HepG2 (cell line): ENCODE measurements at regions not wholly inside any gene's neighbourhood (a gene's known extent, or its start where the extent isn't known, plus 50 kb on each side); places are given as distances from the start of the nearest gene placed in this dataset.

ENCODE experiments used
- BCLAF1 ChIP-seq: fragments of 450-650 bp; IDR thresholded peaks from 2 replicates; pipeline ENCODE4 v1.6.1; 2017; ENCODE audit warnings: mild to moderate bottlenecking
- DPF2 ChIP-seq: sonication (generic); formaldehyde crosslinking; IDR thresholded peaks from 2 replicates; pipeline ENCODE4 v1.4.0; 2020; ENCODE audit warnings: mild to moderate bottlenecking, low read depth, missing genetic modification reagents, borderline replicate concordance
- GPBP1L1 ChIP-seq: sonication (generic); formaldehyde crosslinking; IDR thresholded peaks from 2 replicates; pipeline ENCODE4 v1.5.0; 2020; ENCODE audit warnings: mild to moderate bottlenecking, missing genetic modification reagents
- HOMEZ ChIP-seq: IDR thresholded peaks from 2 replicates; pipeline ENCODE4 v1.6.1; 2016; ENCODE audit warnings: low read depth
- JUNB ChIP-seq: sonication (generic); formaldehyde crosslinking; IDR thresholded peaks from 2 replicates; pipeline ENCODE4 v1.8.0; 2022; ENCODE audit warnings: missing genetic modification reagents, mild to moderate bottlenecking, borderline replicate concordance
- KLF16 ChIP-seq, 2 experiments: sonication (generic) in 1 of 2; formaldehyde crosslinking in 1 of 2; IDR thresholded peaks; 2 replicates each; pipeline versions ENCODE4 v1.6.1 to v1.8.0; 2016 to 2023; ENCODE audit warnings: missing genetic modification reagents in 2 of 2, missing compliant biosample characterization in 1 of 2
- NR3C1 ChIP-seq: sonication (generic); formaldehyde crosslinking; IDR thresholded peaks from 2 replicates; pipeline ENCODE4 v1.4.0; 2020; ENCODE audit warnings: missing genetic modification reagents
- RARG ChIP-seq: sonication (generic); formaldehyde crosslinking; IDR thresholded peaks from 2 replicates; pipeline ENCODE4 v1.4.0; 2020; ENCODE audit warnings: low read depth, mild to moderate bottlenecking, missing genetic modification reagents
- RFX5 ChIP-seq: IDR thresholded peaks from 2 replicates; pipeline ENCODE4 v1.6.1; 2011; ENCODE audit warnings: low read depth, low read length, improper control_type of control experiment
- ZNF414 ChIP-seq: sonication (generic); formaldehyde crosslinking; IDR thresholded peaks from 2 replicates; pipeline ENCODE4 v1.5.0; 2020; ENCODE audit warnings: missing genetic modification reagents
- ZNF629 ChIP-seq: sonication (generic); formaldehyde crosslinking; conservative IDR thresholded peaks from 2 replicates; pipeline ENCODE4 v1.5.0; 2020; ENCODE audit warnings: missing genetic modification reagents
- ZNF777 ChIP-seq: sonication (generic); formaldehyde crosslinking; IDR thresholded peaks from 2 replicates; pipeline ENCODE4 v1.4.0; 2020; ENCODE audit warnings: missing genetic modification reagents

GRCh38 chrX:924017-924416 lies 288.4 kb downstream of the CRLF2 start (continued):
- TF ChIP-seq HOMEZ (CRISPR knock-in tag) = no peak
- TF ChIP-seq KLF16 (CRISPR knock-in tag; IDR thresholded peaks at IDR 0.05) = no peak
- no peak for TF ChIP-seq NR3C1 (CRISPR knock-in tag)
- no peak for TF ChIP-seq ZNF414 (CRISPR knock-in tag)
- no peak for TF ChIP-seq ZNF777 (CRISPR knock-in tag)
- TF ChIP-seq JUNB = no peak
- TF ChIP-seq RARG (CRISPR knock-in tag) = no peak
- TF ChIP-seq GPBP1L1 = no peak
- TF ChIP-seq RFX5 = no peak
- TF ChIP-seq BCLAF1 = no peak
- no peak for TF ChIP-seq DPF2
- TF ChIP-seq ZNF629 (CRISPR knock-in tag) = no peak
